ENCODE measurements at regions not wholly inside any gene's neighbourhood (a gene's known extent, or its start where the extent isn't known, plus 50 kb on each side); places are given as distances from the start of the nearest gene placed in this dataset.

DNA sequence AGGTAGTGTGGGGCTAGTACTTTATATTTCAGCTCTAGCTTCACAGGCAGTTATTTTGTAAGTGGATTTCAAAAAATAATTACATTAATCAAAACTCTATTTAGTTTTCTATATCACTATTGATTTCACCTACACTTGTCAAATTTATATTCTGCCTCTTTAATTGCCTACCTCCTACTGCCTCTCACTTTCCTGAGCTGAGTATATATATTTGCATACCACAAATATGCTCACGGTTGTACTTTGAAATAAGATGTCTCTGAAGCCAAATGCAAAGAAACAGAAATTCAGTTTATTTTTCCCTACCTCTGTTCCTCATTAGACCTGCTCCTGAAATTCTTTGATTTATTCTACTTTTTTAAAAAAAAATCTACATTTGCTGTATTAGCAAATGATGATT, 309.3 kb upstream of the TGFBR2 start:
- no peaks in the 10 kb centered on the region for H3K4me1 ChIP-seq
- DNase-seq = no peak
- TF ChIP-seq, protein P1, sequence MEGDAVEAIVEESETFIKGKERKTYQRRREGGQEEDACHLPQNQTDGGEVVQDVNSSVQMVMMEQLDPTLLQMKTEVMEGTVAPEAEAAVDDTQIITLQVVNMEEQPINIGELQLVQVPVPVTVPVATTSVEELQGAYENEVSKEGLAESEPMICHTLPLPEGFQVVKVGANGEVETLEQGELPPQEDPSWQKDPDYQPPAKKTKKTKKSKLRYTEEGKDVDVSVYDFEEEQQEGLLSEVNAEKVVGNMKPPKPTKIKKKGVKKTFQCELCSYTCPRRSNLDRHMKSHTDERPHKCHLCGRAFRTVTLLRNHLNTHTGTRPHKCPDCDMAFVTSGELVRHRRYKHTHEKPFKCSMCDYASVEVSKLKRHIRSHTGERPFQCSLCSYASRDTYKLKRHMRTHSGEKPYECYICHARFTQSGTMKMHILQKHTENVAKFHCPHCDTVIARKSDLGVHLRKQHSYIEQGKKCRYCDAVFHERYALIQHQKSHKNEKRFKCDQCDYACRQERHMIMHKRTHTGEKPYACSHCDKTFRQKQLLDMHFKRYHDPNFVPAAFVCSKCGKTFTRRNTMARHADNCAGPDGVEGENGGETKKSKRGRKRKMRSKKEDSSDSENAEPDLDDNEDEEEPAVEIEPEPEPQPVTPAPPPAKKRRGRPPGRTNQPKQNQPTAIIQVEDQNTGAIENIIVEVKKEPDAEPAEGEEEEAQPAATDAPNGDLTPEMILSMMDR (IDR thresholded peaks at IDR 0.05) = no peak
- intact Hi-C loops (cut with DNase I; ENCODE audit: low total_unique reads) = no loop called here
- no peak overlapping the region for H3K4me3 ChIP-seq
- no peaks in the 10 kb centered on the region for H3K27me3 ChIP-seq
- H3K9me3 ChIP-seq = no peaks in the 10 kb centered on the region
- no peak overlapping the region for H3K27ac ChIP-seq
- no peaks in the 10 kb centered on the region for H3K36me3 ChIP-seq

DNA sequence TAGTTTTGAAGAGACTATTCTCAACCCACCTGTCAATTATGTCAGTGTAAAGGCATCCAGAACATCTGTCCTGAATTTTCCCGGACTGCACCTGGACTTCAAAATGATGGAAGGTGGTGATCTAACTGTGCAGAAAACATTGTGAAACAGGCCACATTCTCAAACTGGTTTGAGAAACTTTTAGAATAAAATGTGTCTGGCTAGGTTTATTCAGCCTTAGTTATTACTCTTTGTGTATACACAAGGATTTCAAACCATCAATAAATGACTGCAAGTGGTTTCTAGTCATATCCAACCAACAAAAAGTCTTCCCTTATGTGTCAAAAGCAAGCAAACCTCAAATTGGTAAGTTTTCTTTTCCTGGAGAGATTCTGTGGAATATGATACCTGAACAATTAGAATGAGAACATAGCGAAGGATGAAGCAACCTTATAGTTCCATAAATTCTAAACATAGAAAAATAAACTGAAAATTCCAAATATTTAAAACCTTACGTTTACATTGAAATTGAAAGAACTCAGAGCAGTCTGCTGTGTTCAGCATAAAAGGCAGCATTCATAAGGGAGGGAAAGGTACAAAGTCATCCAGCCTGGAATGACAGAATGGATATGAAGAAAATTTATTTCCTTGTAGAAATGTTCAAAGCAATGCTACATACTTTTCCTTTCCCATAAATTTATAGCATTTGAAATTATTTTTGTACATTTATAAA, 306.6 kb upstream of the TGFBR2 start:
- intact Hi-C loops (cut with DNase I; ENCODE audit: low total_unique reads) = no loop called here
- H3K4me3 ChIP-seq = no peak overlapping the region
- TF ChIP-seq, protein P1 (IDR thresholded peaks at IDR 0.05) = no peak
- DNase-seq = no peak
- H3K27ac ChIP-seq = no peak overlapping the region
- no peaks in the 10 kb centered on the region for H3K4me1 ChIP-seq
- H3K27me3 ChIP-seq = no peaks in the 10 kb centered on the region
- H3K9me3 ChIP-seq = no peaks in the 10 kb centered on the region
- H3K36me3 ChIP-seq = no peaks in the 10 kb centered on the region

DNA sequence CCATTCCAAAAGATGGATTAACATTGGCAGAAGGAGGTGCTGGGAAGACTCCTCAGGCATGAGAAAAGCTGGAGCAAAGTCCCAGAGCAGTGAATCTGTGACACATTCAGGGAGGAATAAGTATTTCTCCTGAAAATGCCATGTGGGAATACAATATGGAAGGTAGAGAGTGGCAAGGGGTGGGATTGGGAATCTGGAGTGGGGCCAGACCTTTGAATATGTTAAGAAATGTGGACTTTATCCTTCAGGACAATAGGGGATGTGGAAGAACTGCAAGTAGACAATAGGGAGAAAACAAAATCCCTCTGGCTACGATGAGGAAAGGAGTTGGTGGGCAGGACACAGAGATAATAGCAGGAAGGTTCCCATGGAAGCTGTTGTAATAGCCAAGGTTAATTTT, 305.6 kb upstream of the TGFBR2 start:
- Histone ChIP-seq H3K4me3 (no peak overlapping the region), H3K36me3 (no peaks in the 10 kb centered on the region), H3K9me3 (no peaks in the 10 kb centered on the region), H3K27me3 (no peaks in the 10 kb centered on the region), H3K4me1 (no peaks in the 10 kb centered on the region), H3K27ac (no peak overlapping the region)
- TF ChIP-seq, protein P1 (IDR thresholded peaks at IDR 0.05) = no peak
- DNase-seq = no peak
- intact Hi-C loops (cut with DNase I; ENCODE audit: low total_unique reads) = no loop called here

DNA sequence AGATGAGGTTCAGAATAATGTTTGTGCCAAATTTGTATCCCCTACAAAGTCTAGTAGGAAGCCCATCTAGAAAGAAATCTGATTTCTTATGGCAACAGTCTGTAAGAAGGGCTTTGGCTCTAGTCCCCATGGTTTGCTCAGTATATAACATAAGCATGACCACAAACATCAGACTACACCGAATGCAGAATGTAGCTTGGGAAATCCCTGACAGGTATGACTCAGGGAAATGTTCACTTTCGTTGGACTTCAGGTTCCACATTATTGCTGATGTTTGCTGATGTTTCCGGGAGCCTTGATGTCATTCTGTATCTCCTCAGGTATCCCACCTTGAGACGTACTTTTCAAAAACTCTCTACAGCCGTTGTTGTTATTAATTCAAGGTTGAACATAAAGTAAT, 304.4 kb upstream of the TGFBR2 start:
- Histone ChIP-seq H3K27ac (no peak overlapping the region), H3K4me1 (peaks cover 0 to 4% (median 0%) of the 10 kb centered on the region in 4 donors), H3K9me3 (no peaks in the 10 kb centered on the region), H3K27me3 (no peaks in the 10 kb centered on the region), H3K36me3 (no peaks in the 10 kb centered on the region), H3K4me3 (no peak overlapping the region)
- intact Hi-C loops (cut with DNase I; ENCODE audit: low total_unique reads) = no loop called here
- DNase-seq = no peak
- TF ChIP-seq, protein P1 (IDR thresholded peaks at IDR 0.05) = no peak

DNA sequence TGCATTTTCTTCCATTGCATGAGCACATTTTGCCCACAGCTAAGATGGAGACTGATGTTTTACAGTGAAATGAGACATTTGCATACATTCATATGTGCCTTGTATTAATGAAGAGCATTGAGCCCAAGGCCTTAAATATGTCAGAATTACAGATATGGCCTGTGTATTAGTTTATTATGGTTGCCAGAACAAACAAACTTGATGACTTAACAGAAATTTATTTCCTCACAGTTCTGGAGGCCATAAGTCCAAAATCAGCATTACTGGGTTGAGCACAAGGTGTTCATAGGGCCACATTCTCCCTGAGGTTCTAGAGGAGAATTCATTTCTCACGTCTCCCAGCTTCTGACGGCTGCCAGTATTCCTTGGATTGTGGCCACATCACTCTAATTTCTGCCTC, 302.6 kb upstream of the TGFBR2 start:
- Histone ChIP-seq H3K36me3 (no peaks in the 10 kb centered on the region), H3K9me3 (no peaks in the 10 kb centered on the region), H3K4me1 (peaks cover 0 to 21% (median 11%) of the 10 kb centered on the region in 4 donors), H3K27ac (no peak overlapping the region), H3K27me3 (no peaks in the 10 kb centered on the region), H3K4me3 (no peak overlapping the region)
- no peak for DNase-seq
- intact Hi-C loops (cut with DNase I; ENCODE audit: low total_unique reads) = no loop called here
- TF ChIP-seq, protein P1 (IDR thresholded peaks at IDR 0.05) = no peak

DNA sequence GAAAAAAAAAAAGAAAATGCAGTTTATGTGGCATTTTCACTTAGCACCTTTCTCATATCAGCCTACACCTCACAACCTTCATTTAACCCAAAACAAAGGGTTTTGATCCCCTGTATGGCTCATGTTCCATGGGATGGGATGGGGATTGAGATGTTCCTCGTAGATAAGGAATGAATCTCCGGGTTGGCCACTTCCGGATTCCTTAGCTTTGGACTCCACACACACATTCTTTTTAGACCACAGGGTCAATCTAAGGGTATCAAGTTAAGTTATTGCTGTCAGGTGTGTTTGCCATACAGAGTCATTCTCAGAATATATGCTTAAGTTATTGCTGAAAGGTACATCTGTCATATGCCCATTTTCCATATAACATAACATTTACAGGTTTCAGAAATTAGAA, 301.4 kb upstream of the TGFBR2 start:
- Histone ChIP-seq H3K4me1 (peaks cover 0 to 25% (median 11%) of the 10 kb centered on the region in 4 donors), H3K4me3 (no peak overlapping the region), H3K9me3 (no peaks in the 10 kb centered on the region), H3K36me3 (no peaks in the 10 kb centered on the region), H3K27me3 (no peaks in the 10 kb centered on the region), H3K27ac (no peak overlapping the region)
- TF ChIP-seq, protein P1 (IDR thresholded peaks at IDR 0.05) = no peak
- intact Hi-C loops (cut with DNase I; ENCODE audit: low total_unique reads) = no loop called here
- DNase-seq = no peak

All from tibial artery (tissue), 4 donors.